HepG2 (cell line): ENCODE measurements at regions not wholly inside any gene's neighbourhood (a gene's known extent, or its start where the extent isn't known, plus 50 kb on each side); places are given as distances from the start of the nearest gene placed in this dataset.
A peak's percentile ranks its signal among the peaks of the same experiment; 100 is the strongest.

Source experiments
- ELF1 ChIP-seq: sonication (generic); formaldehyde crosslinking; IDR thresholded peaks from 2 replicates; pipeline ENCODE4 v1.4.0; 2020; ENCODE audit warnings: missing genetic modification reagents
- ETV6 ChIP-seq: sonication (generic); formaldehyde crosslinking; conservative IDR thresholded peaks from 2 replicates; pipeline ENCODE4 v1.4.0; 2020; ENCODE audit warnings: missing genetic modification reagents
- RARA ChIP-seq: IDR thresholded peaks from 2 replicates; pipeline ENCODE4 v1.6.1; 2016; ENCODE audit warnings: missing genetic modification reagents, missing compliant biosample characterization
- ZNF569 ChIP-seq: sonication (generic); formaldehyde crosslinking; IDR thresholded peaks from 2 replicates; pipeline ENCODE4 v1.5.0; 2020; ENCODE audit warnings: mild to moderate bottlenecking, missing genetic modification reagents, moderate library complexity, borderline replicate concordance
- TF ChIP-seq, protein P1 (sequence below): sonication (generic); formaldehyde crosslinking; IDR thresholded peaks from 2 replicates; pipeline ENCODE4 v1.4.0; 2020; ENCODE audit warnings: missing genetic modification reagents, mild to moderate bottlenecking, borderline replicate concordance
- TF ChIP-seq, protein P2 (sequence below): sonication (generic); formaldehyde crosslinking; conservative IDR thresholded peaks from 2 replicates; pipeline ENCODE4 v1.4.0; 2020; ENCODE audit warnings: missing genetic modification reagents

DNA sequence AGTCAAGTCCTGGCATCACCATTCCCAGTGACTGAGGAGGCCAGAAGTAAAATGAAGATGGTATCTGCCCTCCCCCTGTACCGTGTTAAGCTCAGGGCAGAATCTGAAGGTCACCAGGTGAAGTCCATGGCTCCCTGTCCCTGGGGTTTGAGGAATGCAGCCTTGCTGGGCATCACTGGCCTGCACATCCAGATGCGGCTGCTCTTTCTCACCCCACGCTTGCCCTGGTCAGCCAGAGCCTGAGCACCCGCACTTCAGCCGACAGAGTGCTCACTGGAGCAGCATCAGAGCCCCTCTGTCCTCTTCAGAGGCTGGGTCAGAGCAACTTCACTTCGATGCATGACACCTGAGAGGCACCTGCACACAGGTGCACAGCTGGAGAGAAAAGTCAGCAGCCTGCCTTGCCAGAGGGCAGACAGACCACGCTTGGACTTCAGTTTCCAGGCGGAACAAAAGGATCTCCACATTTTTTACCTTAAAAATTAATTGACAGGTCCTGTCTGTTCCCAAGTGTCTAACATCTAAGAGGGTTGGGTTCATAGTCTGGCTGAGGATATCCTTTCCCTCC lies 267.3 kb downstream of the ANAPC1 start (continued):
- TF ChIP-seq, protein P1, sequence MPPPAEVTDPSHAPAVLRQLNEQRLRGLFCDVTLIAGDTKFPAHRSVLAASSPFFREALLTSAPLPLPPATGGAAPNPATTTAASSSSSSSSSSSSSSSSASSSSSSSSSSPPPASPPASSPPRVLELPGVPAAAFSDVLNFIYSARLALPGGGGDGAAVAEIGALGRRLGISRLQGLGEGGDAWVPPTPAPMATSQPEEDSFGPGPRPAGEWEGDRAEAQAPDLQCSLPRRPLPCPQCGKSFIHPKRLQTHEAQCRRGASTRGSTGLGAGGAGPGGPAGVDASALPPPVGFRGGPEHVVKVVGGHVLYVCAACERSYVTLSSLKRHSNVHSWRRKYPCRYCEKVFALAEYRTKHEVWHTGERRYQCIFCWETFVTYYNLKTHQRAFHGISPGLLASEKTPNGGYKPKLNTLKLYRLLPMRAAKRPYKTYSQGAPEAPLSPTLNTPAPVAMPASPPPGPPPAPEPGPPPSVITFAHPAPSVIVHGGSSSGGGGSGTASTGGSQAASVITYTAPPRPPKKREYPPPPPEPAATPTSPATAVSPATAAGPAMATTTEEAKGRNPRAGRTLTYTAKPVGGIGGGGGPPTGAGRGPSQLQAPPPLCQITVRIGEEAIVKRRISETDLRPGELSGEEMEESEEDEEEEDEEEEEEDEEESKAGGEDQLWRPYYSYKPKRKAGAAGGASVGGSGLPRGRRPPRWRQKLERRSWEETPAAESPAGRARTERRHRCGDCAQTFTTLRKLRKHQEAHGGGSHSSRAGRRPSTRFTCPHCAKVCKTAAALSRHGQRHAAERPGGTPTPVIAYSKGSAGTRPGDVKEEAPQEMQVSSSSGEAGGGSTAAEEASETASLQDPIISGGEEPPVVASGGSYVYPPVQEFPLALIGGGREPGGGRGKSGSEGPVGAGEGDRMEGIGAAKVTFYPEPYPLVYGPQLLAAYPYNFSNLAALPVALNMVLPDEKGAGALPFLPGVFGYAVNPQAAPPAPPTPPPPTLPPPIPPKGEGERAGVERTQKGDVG (CRISPR knock-in tag) = 0 out of 2 replicates have a peak, but pooled peaks have one; percentile 49
- TF ChIP-seq RARA (CRISPR knock-in tag) (0 out of 2 replicates have a peak, but pooled peaks have one; percentile 22), ZNF569 (CRISPR knock-in tag) (no peak), ETV6 (CRISPR knock-in tag) (no peak), ELF1 (CRISPR knock-in tag) (0 out of 2 replicates have a peak, but pooled peaks have one; percentile 7)
- TF ChIP-seq, protein P2, sequence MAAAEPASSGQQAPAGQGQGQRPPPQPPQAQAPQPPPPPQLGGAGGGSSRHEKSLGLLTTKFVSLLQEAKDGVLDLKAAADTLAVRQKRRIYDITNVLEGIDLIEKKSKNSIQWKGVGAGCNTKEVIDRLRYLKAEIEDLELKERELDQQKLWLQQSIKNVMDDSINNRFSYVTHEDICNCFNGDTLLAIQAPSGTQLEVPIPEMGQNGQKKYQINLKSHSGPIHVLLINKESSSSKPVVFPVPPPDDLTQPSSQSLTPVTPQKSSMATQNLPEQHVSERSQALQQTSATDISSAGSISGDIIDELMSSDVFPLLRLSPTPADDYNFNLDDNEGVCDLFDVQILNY (CRISPR knock-in tag) = no peak
